ENCODE measurements at regions not wholly inside any gene's neighbourhood (a gene's known extent, or its start where the extent isn't known, plus 50 kb on each side); places are given as distances from the start of the nearest gene placed in this dataset.

DNA sequence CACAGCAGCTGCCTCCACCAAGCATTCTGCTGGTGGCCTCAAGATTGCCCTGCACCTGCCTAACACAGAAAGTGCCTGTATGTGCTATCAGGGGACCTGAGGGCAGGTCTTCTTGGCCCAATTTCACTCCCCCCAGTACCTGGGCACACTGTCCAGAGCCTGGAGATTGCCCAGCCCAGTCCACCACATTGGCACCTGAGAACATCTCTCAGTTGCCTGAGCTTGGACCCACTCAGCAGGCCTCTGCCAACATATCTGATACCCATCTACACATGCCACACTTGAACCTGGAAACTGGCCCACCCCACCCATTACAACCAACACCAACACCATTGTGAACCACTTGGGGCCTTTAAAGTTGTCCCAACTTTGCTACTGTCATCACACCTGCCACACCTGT is 1523.1 kb upstream of the CDH9 start:
- no peak overlapping the region for H3K27ac ChIP-seq
- ChIA-PET CTCF (no interaction called here), POLR2A (ENCODE audit: low non-redundant PET) (no interaction called here)
- no peak for DNase-seq (ENCODE audit: low spot score)
- TF ChIP-seq, protein P1, sequence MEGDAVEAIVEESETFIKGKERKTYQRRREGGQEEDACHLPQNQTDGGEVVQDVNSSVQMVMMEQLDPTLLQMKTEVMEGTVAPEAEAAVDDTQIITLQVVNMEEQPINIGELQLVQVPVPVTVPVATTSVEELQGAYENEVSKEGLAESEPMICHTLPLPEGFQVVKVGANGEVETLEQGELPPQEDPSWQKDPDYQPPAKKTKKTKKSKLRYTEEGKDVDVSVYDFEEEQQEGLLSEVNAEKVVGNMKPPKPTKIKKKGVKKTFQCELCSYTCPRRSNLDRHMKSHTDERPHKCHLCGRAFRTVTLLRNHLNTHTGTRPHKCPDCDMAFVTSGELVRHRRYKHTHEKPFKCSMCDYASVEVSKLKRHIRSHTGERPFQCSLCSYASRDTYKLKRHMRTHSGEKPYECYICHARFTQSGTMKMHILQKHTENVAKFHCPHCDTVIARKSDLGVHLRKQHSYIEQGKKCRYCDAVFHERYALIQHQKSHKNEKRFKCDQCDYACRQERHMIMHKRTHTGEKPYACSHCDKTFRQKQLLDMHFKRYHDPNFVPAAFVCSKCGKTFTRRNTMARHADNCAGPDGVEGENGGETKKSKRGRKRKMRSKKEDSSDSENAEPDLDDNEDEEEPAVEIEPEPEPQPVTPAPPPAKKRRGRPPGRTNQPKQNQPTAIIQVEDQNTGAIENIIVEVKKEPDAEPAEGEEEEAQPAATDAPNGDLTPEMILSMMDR (conservative IDR thresholded peaks at IDR 0.05; ENCODE audit: low read depth): no peak

- CTCF ChIA-PET: no interaction called here
- TF ChIP-seq, protein P1 (conservative IDR thresholded peaks at IDR 0.05; ENCODE audit: low read depth): no peak
Observed at GRCh38 chr5:28558196-28558595, 1519.8 kb upstream of the CDH9 start.

DNA sequence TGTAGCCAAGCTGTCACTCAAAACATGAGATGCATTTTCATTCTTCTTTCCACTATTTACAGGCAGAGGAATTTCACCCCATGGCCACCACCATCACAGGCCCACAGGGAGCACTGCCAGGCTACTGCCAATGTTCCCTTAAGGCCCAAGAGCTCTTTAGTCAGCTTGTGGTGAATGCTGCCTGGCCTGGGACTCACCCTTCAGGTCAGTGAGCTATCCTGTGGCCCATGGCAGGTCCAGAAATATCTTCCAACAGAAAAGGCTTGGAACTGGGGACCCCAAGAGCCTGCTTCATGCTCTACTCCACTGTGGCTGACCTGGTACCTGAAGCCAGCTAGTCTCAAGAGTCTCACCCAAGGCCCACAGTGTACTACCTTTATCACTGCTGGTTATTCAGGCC is 1518.7 kb upstream of the CDH9 start:
- DNase-seq (ENCODE audit: low spot score): no peak
- TF ChIP-seq, protein P1 (conservative IDR thresholded peaks at IDR 0.05; ENCODE audit: low read depth): no peak
- ChIA-PET POLR2A (ENCODE audit: low non-redundant PET) (no interaction called here), CTCF (no interaction called here)
- no peak overlapping the region for H3K27ac ChIP-seq

More at GRCh38 chr5:28558196-28558595, 1519.8 kb upstream of the CDH9 start:
- POLR2A ChIA-PET (ENCODE audit: low non-redundant PET): no interaction called here
- DNase-seq (ENCODE audit: low spot score): no peak
- no peak overlapping the region for H3K27ac ChIP-seq

DNA sequence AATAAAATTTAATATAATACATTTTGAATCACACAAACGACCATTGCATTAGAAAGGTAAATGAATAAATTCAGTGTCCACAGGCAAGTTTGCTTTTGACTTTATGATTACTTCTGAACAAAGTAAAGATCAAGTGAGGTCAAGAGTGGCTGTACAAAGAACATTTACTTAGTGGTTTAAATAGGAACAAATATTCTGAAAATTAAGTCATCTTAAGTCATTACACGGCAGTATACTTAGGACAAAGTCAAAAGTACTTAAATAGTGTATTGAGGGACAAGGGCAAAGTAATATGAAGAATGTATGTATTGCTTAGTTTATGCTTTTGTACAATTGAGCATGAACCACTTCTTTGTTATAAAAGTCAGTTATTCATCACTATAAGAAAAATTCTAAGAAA is 1511.2 kb upstream of the CDH9 start:
- CTCF ChIA-PET: no interaction called here
- TF ChIP-seq, protein P1 (conservative IDR thresholded peaks at IDR 0.05; ENCODE audit: low read depth): no peak
- no peak overlapping the region for H3K27ac ChIP-seq
- DNase-seq (ENCODE audit: low spot score): no peak
- POLR2A ChIA-PET (ENCODE audit: low non-redundant PET): no interaction called here

DNA sequence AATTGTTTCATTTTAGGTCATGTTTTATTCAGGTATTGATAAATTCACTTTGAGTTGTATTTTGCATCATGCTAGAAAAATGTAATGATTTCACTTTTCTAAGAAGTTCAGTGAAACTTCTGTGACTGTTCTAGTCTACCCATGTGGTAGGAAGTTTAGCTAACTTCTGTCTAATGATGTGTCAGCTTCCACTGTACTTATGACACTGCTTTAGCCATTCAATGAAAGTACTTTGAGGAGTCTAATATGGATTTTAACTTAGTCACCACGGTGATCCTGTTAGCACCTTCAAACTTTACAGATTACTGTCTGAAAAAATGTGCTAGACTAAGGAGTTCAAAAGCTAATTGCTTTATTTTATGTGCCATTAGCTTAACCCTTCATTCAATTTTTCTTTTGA is 1510.5 kb upstream of the CDH9 start:
- TF ChIP-seq, protein P1 (conservative IDR thresholded peaks at IDR 0.05; ENCODE audit: low read depth): no peak
- peak; percentile 18 for DNase-seq (ENCODE audit: low spot score)
- ChIA-PET POLR2A (ENCODE audit: low non-redundant PET) (no interaction called here), CTCF (no interaction called here)
- H3K27ac ChIP-seq: no peak overlapping the region

GRCh38 chr5:28544501-28544900 is 1506.1 kb upstream of the CDH9 start:
- ChIA-PET POLR2A (ENCODE audit: low non-redundant PET) (no interaction called here), CTCF (no interaction called here)
- TF ChIP-seq, protein P1 (conservative IDR thresholded peaks at IDR 0.05; ENCODE audit: low read depth): no peak
- H3K27ac ChIP-seq: no peak overlapping the region
- DNase-seq (ENCODE audit: low spot score): no peak
